ENCODE measurements at regions not wholly inside any gene's neighbourhood (a gene's known extent, or its start where the extent isn't known, plus 50 kb on each side); places are given as distances from the start of the nearest gene placed in this dataset.
"Not testable (repeated sequence)": the region's sequence is repeated elsewhere in the genome, so short reads cannot be mapped to it uniquely, and the experiment has no call there.

GRCh38 chr12:74259199-74259598 lies 278.4 kb upstream of the ATXN7L3B start:
- no peak for ATAC-seq
- intact Hi-C loops (cut with micrococcal nuclease), result no loop called here
- DNase-seq, result no peak

GRCh38 chr12:74264692-74265091 lies 272.9 kb upstream of the ATXN7L3B start:
- DNase-seq (no peak), ATAC-seq (no peak)
- intact Hi-C loops (cut with micrococcal nuclease), result no loop called here

- DNase-seq; ATAC-seq; intact Hi-C loops (cut with micrococcal nuclease): not testable (repeated sequence)
Observed at GRCh38 chr12:74269355-74269754, 268.3 kb upstream of the ATXN7L3B start.

GRCh38 chr12:74280156-74280655 lies 257.4 kb upstream of the ATXN7L3B start:
- no peak for DNase-seq
- intact Hi-C loops (cut with micrococcal nuclease), result no loop called here
- ATAC-seq, result no peak

- intact Hi-C loops (cut with micrococcal nuclease); DNase-seq; ATAC-seq: not testable (repeated sequence)
Observed at GRCh38 chr12:74281401-74282180, 256.0 kb upstream of the ATXN7L3B start.

- no peak for DNase-seq
- intact Hi-C loops (cut with micrococcal nuclease), result no loop called here
- no peak for ATAC-seq
Observed at GRCh38 chr12:74283646-74284045, 254.0 kb upstream of the ATXN7L3B start.

GRCh38 chr12:74285773-74286172 lies 251.9 kb upstream of the ATXN7L3B start:
- intact Hi-C loops (cut with micrococcal nuclease), result no loop called here
- DNase-seq (no peak), ATAC-seq (no peak)

- DNase-seq (no peak), ATAC-seq (no peak)
- intact Hi-C loops (cut with micrococcal nuclease), result no loop called here
Observed at GRCh38 chr12:74286254-74286653, 251.4 kb upstream of the ATXN7L3B start.

GRCh38 chr12:74292351-74293194 lies 245.1 kb upstream of the ATXN7L3B start:
- intact Hi-C loops (cut with micrococcal nuclease), result no loop called here
- peak; percentile 23 for DNase-seq

GRCh38 chr12:74293689-74294131 lies 243.9 kb upstream of the ATXN7L3B start:
- DNase-seq (no peak), ATAC-seq (no peak)
- intact Hi-C loops (cut with micrococcal nuclease), result no loop called here

More at GRCh38 chr12:74292351-74293194, 245.1 kb upstream of the ATXN7L3B start:
- no peak for ATAC-seq

GRCh38 chr12:74317078-74317601 lies 220.5 kb upstream of the ATXN7L3B start:
- ATAC-seq (peak; percentile 99), DNase-seq (peak; percentile 44)
- intact Hi-C loops (cut with micrococcal nuclease), result no loop called here

- DNase-seq, result no peak
- intact Hi-C loops (cut with micrococcal nuclease), result no loop called here
- ATAC-seq, result no peak
Observed at GRCh38 chr12:74317741-74318140, 219.9 kb upstream of the ATXN7L3B start.

GRCh38 chr12:74319886-74320285 lies 217.7 kb upstream of the ATXN7L3B start:
- DNase-seq (no peak), ATAC-seq (peak; percentile 31)
- intact Hi-C loops (cut with micrococcal nuclease), result no loop called here

GRCh38 chr12:74321381-74321780 lies 216.3 kb upstream of the ATXN7L3B start:
- ATAC-seq (no peak), DNase-seq (no peak)
- intact Hi-C loops (cut with micrococcal nuclease), result no loop called here

- ATAC-seq (no peak), DNase-seq (no peak)
- intact Hi-C loops (cut with micrococcal nuclease), result no loop called here
Observed at GRCh38 chr12:74322792-74323191, 214.8 kb upstream of the ATXN7L3B start.

GRCh38 chr12:74328623-74329022 lies 209.0 kb upstream of the ATXN7L3B start:
- intact Hi-C loops (cut with micrococcal nuclease), result no loop called here
- DNase-seq (no peak), ATAC-seq (no peak)

- intact Hi-C loops (cut with micrococcal nuclease), result no loop called here
- DNase-seq (no peak), ATAC-seq (no peak)
Observed at GRCh38 chr12:74334780-74335179, 202.9 kb upstream of the ATXN7L3B start.

- intact Hi-C loops (cut with micrococcal nuclease), result no loop called here
- ATAC-seq, result no peak
Observed at GRCh38 chr12:74337951-74338350, 199.7 kb upstream of the ATXN7L3B start.

GRCh38 chr12:74339211-74339610 lies 198.4 kb upstream of the ATXN7L3B start:
- no peak for DNase-seq
- intact Hi-C loops (cut with micrococcal nuclease), result no loop called here
- ATAC-seq, result no peak

More at GRCh38 chr12:74337951-74338350, 199.7 kb upstream of the ATXN7L3B start:
- DNase-seq, result no peak

GRCh38 chr12:74349925-74350324 lies 187.7 kb upstream of the ATXN7L3B start:
- DNase-seq, result no peak
- ATAC-seq, result no peak
- intact Hi-C loops (cut with micrococcal nuclease), result no loop called here
